Mammary epithelial cell (primary cell): ENCODE measurements at regions not wholly inside any gene's neighbourhood (a gene's known extent, or its start where the extent isn't known, plus 50 kb on each side); places are given as distances from the start of the nearest gene placed in this dataset.

Experiments
- CTCF ChIP-seq, 2 donors: IDR thresholded peaks in 1 of 2; conservative IDR thresholded peaks in 1 of 2; 2 replicates each; pipeline ENCODE4 v1.5.1; 2011 to 2012; ENCODE audit warnings: inconsistent platforms in 2 of 2, low read length in 2 of 2, mild to moderate bottlenecking in 2 of 2, control low read depth in 1 of 2, low read depth in 1 of 2; ENCODE audit not compliant: insufficient read depth in 1 of 2; ENCODE audit errors: extremely low read depth in 1 of 2
- EZH2 ChIP-seq: IDR thresholded peaks from 2 replicates; pipeline ENCODE4 v1.6.1; 2012; ENCODE audit warnings: low read length, inconsistent platforms, borderline replicate concordance

- TF ChIP-seq EZH2 (no peak), CTCF (conservative IDR thresholded peaks at IDR 0.05 in 1 of 2, IDR thresholded peaks at IDR 0.05 in 1 of 2; ENCODE audit: extremely low read depth in 1 of 2, insufficient read depth in 1 of 2, low read depth in 1 of 2, low read length in 2 of 2) (no peak)
Observed at GRCh38 chr5:74556006-74556405, 84.5 kb downstream of the ENC1 start.
